Endodermal cell (in vitro differentiated cells): ENCODE measurements at regions not wholly inside any gene's neighbourhood (a gene's known extent, or its start where the extent isn't known, plus 50 kb on each side); places are given as distances from the start of the nearest gene placed in this dataset.

Source experiments
- DNase-seq: peaks from one replicate; pipeline ENCODE4 v3.0.0-alpha.2; 2017
- H3K27ac ChIP-seq: 2 replicates; pipeline ENCODE4 v1.5.1; 2013; ENCODE audit warnings: mild to moderate bottlenecking, low read depth, low read length, moderate library complexity
- H3K27me3 ChIP-seq: 2 replicates; pipeline ENCODE4 v1.6.1; 2013; ENCODE audit warnings: mild to moderate bottlenecking, low read length, moderate library complexity; ENCODE audit not compliant: insufficient read depth, control insufficient read depth, poor library complexity, severe bottlenecking
- H3K36me3 ChIP-seq: 2 replicates; pipeline ENCODE4 v1.7.0; 2013; ENCODE audit warnings: mild to moderate bottlenecking, low read length, moderate library complexity; ENCODE audit not compliant: control insufficient read depth, insufficient read depth
- H3K4me1 ChIP-seq: one replicate; pipeline ENCODE4 v1.7.0; 2013; ENCODE audit warnings: low read length; ENCODE audit not compliant: control insufficient read depth, insufficient read depth
- H3K4me3 ChIP-seq: 2 replicates; pipeline ENCODE4 v1.5.1; 2013; ENCODE audit warnings: mild to moderate bottlenecking, low read length, moderate library complexity
- H3K9ac ChIP-seq: 2 replicates; pipeline ENCODE4 v1.6.1; 2013; ENCODE audit warnings: mild to moderate bottlenecking, low read length, moderate library complexity; ENCODE audit not compliant: poor library complexity, severe bottlenecking; ENCODE audit errors: extremely low read depth
- H3K9me3 ChIP-seq: 2 replicates; pipeline ENCODE4 v1.6.1; 2013; ENCODE audit warnings: mild to moderate bottlenecking, low read length, moderate library complexity; ENCODE audit not compliant: control insufficient read depth
- H3K27ac Mint-ChIP-seq: 2 replicates; pipeline ENCODE4 v1.8.0; 2020; ENCODE audit warnings: mixed read lengths
- H3K27me3 Mint-ChIP-seq: 2 replicates; pipeline ENCODE4 v1.8.0; 2021; ENCODE audit warnings: mild to moderate bottlenecking, mixed read lengths; ENCODE audit not compliant: insufficient read depth
- H3K36me3 Mint-ChIP-seq: 2 replicates; pipeline ENCODE4 v1.8.0; 2020; ENCODE audit warnings: low read depth, mixed read lengths
- H3K4me1 Mint-ChIP-seq: 2 replicates; pipeline ENCODE4 v1.8.0; 2020; ENCODE audit warnings: mixed read lengths
- H3K4me3 Mint-ChIP-seq: 2 replicates; pipeline ENCODE4 v1.8.0; 2020; ENCODE audit warnings: mild to moderate bottlenecking, moderate library complexity, mixed read lengths
- H3K9me3 Mint-ChIP-seq: 2 replicates; pipeline ENCODE4 v1.8.0; 2020; ENCODE audit warnings: mild to moderate bottlenecking, mixed read lengths
- WGBS, 2 experiments: methylation state at CpG; one replicate each; pipeline versions ENCODE4 v1.1.5 to v1.1.7; 2013; ENCODE audit warnings: missing lambda C conversion rate in 2 of 2, mixed read lengths in 1 of 2; ENCODE audit not compliant: insufficient coverage in 1 of 2, insufficient read length in 1 of 2; 5-methylcytosine and 5-hydroxymethylcytosine counted together
- TF ChIP-seq, protein P1 (sequence below): fragments of 200-600 bp; sonication (generic); conservative IDR thresholded peaks from 2 replicates; pipeline ENCODE4 v1.5.0; 2021; ENCODE audit warnings: antibody characterized with exemption, mild to moderate bottlenecking

DNA sequence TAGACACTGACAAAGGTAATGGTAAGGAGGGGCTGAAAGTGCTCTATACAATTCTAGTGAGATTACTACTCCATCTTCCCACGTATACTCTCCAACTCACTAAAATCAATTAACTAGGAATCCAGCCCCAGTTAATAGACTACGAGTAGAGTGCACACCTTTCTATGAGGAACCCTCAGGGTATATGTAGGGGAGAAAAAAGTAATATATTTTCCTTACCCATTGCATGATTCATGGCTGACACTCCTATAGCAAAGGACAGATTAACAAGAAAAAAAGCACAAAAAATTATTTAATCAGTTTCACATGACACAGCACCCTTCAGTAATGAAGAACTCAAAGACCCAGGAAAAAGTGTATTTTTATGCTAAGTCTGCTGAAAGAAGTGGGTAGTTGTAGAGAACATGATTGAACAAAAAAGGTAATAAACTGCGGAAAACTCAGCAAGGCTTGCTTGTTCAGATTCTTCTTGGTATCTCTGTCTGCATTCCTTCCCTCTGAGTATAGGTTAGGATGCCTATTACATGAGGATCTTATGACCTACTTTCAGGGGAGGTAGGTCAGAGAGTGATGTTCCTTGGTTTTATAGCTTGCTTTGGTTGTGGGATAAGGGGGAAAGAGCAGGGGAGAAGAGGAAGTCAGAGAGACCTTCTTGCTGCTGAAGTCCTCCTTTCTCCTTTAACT lies 342.0 kb upstream of the DLGAP1 start:
- WGBS, 2 experiments: 48 to 90% methylated on average over 1 to 2 of the region's 3 CpGs
- Mint-ChIP-seq H3K4me3 (no peak overlapping the region), H3K9me3 (peaks cover 20% of the 10 kb centered on the region), H3K4me1 (no peaks in the 10 kb centered on the region), H3K27me3 (peaks cover 15% of the 10 kb centered on the region), H3K36me3 (no peaks in the 10 kb centered on the region), H3K27ac (no peak overlapping the region)
- TF ChIP-seq, protein P1, sequence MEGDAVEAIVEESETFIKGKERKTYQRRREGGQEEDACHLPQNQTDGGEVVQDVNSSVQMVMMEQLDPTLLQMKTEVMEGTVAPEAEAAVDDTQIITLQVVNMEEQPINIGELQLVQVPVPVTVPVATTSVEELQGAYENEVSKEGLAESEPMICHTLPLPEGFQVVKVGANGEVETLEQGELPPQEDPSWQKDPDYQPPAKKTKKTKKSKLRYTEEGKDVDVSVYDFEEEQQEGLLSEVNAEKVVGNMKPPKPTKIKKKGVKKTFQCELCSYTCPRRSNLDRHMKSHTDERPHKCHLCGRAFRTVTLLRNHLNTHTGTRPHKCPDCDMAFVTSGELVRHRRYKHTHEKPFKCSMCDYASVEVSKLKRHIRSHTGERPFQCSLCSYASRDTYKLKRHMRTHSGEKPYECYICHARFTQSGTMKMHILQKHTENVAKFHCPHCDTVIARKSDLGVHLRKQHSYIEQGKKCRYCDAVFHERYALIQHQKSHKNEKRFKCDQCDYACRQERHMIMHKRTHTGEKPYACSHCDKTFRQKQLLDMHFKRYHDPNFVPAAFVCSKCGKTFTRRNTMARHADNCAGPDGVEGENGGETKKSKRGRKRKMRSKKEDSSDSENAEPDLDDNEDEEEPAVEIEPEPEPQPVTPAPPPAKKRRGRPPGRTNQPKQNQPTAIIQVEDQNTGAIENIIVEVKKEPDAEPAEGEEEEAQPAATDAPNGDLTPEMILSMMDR: no peak
- Histone ChIP-seq H3K4me3 (no peak overlapping the region), H3K36me3 (no peaks in the 10 kb centered on the region), H3K9me3 (peaks cover 14% of the 10 kb centered on the region), H3K27ac (no peak overlapping the region), H3K4me1 (no peaks in the 10 kb centered on the region), H3K27me3 (peaks cover 10% of the 10 kb centered on the region), H3K9ac (no peak overlapping the region)
- DNase-seq: no peak

DNA sequence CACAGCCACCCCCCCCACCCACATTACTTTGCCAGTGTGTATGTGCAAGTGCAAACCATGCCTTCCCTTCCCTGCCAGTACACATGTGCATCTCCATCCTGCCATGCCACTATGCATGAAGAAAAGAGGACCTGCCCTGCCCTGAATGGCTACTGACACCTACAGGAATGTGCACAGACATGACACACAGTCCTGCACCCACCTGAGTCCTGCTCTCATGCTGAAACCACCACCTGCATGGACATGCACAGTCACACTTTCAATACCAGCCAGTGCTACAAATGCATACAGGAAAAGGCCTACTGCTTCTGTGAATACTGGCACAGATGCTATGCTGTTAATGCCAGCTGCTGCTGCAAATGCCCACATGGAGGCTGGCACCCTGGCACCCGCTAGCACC lies 334.4 kb upstream of the DLGAP1 start:
- no peak overlapping the region for H3K27ac ChIP-seq
- peaks cover 32% of the 10 kb centered on the region for H3K9me3 ChIP-seq
- no peak overlapping the region for H3K27ac Mint-ChIP-seq
- DNase-seq: no peak
- no peaks in the 10 kb centered on the region for H3K4me1 Mint-ChIP-seq
- no peaks in the 10 kb centered on the region for H3K4me1 ChIP-seq
- H3K36me3 Mint-ChIP-seq: no peaks in the 10 kb centered on the region
- H3K4me3 Mint-ChIP-seq: no peak overlapping the region
- H3K9me3 Mint-ChIP-seq: peaks cover 7% of the 10 kb centered on the region
- peaks cover 42% of the 10 kb centered on the region for H3K27me3 ChIP-seq
- no peaks in the 10 kb centered on the region for H3K36me3 ChIP-seq
- H3K9ac ChIP-seq: no peak overlapping the region
- peaks cover 51% of the 10 kb centered on the region for H3K27me3 Mint-ChIP-seq
- H3K4me3 ChIP-seq: no peak overlapping the region
- 71 to 91% methylated on average over 1 of the region's 1 CpG for WGBS, 2 experiments
- TF ChIP-seq, protein P1: no peak

DNA sequence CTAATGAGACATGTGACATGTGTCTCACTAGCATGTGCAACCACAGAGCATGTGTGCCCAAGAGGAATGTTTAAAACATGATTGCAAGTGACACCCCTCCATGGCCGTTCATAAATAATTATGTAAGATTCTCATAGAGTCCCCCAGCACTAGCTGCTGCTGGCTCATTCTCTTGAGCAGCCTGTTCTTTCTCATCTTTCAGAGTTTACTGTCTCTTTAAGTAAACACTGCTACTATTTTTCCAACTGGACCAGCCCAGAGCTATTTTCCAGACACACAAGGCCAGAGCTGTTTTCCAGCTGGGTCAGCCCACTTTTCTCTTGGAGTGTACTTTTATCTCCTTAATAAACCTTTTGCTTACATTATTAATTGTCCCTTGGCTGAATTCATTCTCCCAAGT lies 326.8 kb upstream of the DLGAP1 start:
- Histone ChIP-seq H3K4me3 (no peak overlapping the region), H3K9ac (no peak overlapping the region), H3K27me3 (peaks cover 10% of the 10 kb centered on the region), H3K9me3 (peaks cover 53% of the 10 kb centered on the region), H3K4me1 (no peaks in the 10 kb centered on the region), H3K27ac (no peak overlapping the region), H3K36me3 (no peaks in the 10 kb centered on the region)
- H3K9me3 Mint-ChIP-seq: peaks cover 24% of the 10 kb centered on the region
- H3K27ac Mint-ChIP-seq: no peak overlapping the region
- H3K4me1 Mint-ChIP-seq: no peaks in the 10 kb centered on the region
- H3K36me3 Mint-ChIP-seq: no peaks in the 10 kb centered on the region
- H3K27me3 Mint-ChIP-seq: peaks cover 25% of the 10 kb centered on the region
- no peak overlapping the region for H3K4me3 Mint-ChIP-seq
- DNase-seq: no peak
- TF ChIP-seq, protein P1: no peak
- 83 to 100% methylated on average over 1 of the region's 1 CpG for WGBS, 2 experiments
